Neural crest cell (in vitro differentiated cells): ENCODE measurements at regions not wholly inside any gene's neighbourhood (a gene's known extent, or its start where the extent isn't known, plus 50 kb on each side); places are given as distances from the start of the nearest gene placed in this dataset.
A peak's percentile ranks its signal among the peaks of the same experiment; 100 is the strongest.

Source experiments
- DNase-seq: peaks from one replicate; pipeline ENCODE4 v3.0.0; 2021; ENCODE audit warnings: low read depth, mixed read lengths, low spot score
- H3K27ac Mint-ChIP-seq: one replicate; pipeline ENCODE4 v1.8.0; 2021; ENCODE audit warnings: mild to moderate bottlenecking, mixed read lengths; ENCODE audit not compliant: unreplicated experiment
- H3K27me3 Mint-ChIP-seq: 2 replicates; pipeline ENCODE4 v1.8.0; 2021; ENCODE audit warnings: low read depth, mild to moderate bottlenecking, mixed read lengths
- H3K36me3 Mint-ChIP-seq: 2 replicates; pipeline ENCODE4 v1.8.0; 2021; ENCODE audit warnings: low read depth, mild to moderate bottlenecking, mixed read lengths
- H3K4me1 Mint-ChIP-seq: 2 replicates; pipeline ENCODE4 v1.8.0; 2021; ENCODE audit warnings: mixed read lengths
- H3K4me3 Mint-ChIP-seq: one replicate; pipeline ENCODE4 v1.8.0; 2021; ENCODE audit warnings: mild to moderate bottlenecking, mixed read lengths
- H3K9me3 Mint-ChIP-seq: 2 replicates; pipeline ENCODE4 v1.8.0; 2021; ENCODE audit warnings: mixed read lengths
- CTCF ChIP-seq: fragments of 200-600 bp; sonication (generic); conservative IDR thresholded peaks from 2 replicates; pipeline ENCODE4 v1.5.0; 2021; ENCODE audit warnings: antibody characterized with exemption, mild to moderate bottlenecking

GRCh38 chr5:135657536-135658305 lies 78.9 kb upstream of the CXCL14 start:
- Mint-ChIP-seq H3K9me3 (peaks cover 9% of the 10 kb centered on the region), H3K36me3 (no peaks in the 10 kb centered on the region), H3K4me1 (no peaks in the 10 kb centered on the region), H3K27ac (peak overlapping the region; percentile 84), H3K27me3 (peaks cover 26% of the 10 kb centered on the region), H3K4me3 (no peak overlapping the region)
- no peak for TF ChIP-seq CTCF
- no peak for DNase-seq

GRCh38 chr5:135655468-135655815 lies 76.7 kb upstream of the CXCL14 start:
- peaks cover 17% of the 10 kb centered on the region for H3K27me3 Mint-ChIP-seq
- no peak for DNase-seq
- no peak overlapping the region for H3K4me3 Mint-ChIP-seq
- H3K4me1 Mint-ChIP-seq = no peaks in the 10 kb centered on the region
- TF ChIP-seq CTCF = no peak
- peaks cover 10% of the 10 kb centered on the region for H3K9me3 Mint-ChIP-seq
- H3K27ac Mint-ChIP-seq = no peak overlapping the region
- H3K36me3 Mint-ChIP-seq = no peaks in the 10 kb centered on the region

- no peaks in the 10 kb centered on the region for H3K36me3 Mint-ChIP-seq
- TF ChIP-seq CTCF = no peak
- H3K4me1 Mint-ChIP-seq = no peaks in the 10 kb centered on the region
- H3K4me3 Mint-ChIP-seq = no peak overlapping the region
- H3K27me3 Mint-ChIP-seq = peaks cover 13% of the 10 kb centered on the region
- no peak for DNase-seq
- no peak overlapping the region for H3K27ac Mint-ChIP-seq
- H3K9me3 Mint-ChIP-seq = peaks cover 7% of the 10 kb centered on the region
Measured at GRCh38 chr5:135654761-135655467, 76.1 kb upstream of the CXCL14 start.

- Mint-ChIP-seq H3K4me3 (no peak overlapping the region), H3K36me3 (no peaks in the 10 kb centered on the region), H3K9me3 (peaks cover 7% of the 10 kb centered on the region), H3K27ac (no peak overlapping the region), H3K27me3 (no peaks in the 10 kb centered on the region), H3K4me1 (no peaks in the 10 kb centered on the region)
- DNase-seq = no peak
- no peak for TF ChIP-seq CTCF
Measured at GRCh38 chr5:135651156-135651555, 72.4 kb upstream of the CXCL14 start.

GRCh38 chr5:135650081-135650480 lies 71.3 kb upstream of the CXCL14 start:
- Mint-ChIP-seq H3K9me3 (peaks cover 7% of the 10 kb centered on the region), H3K4me1 (no peaks in the 10 kb centered on the region), H3K27ac (no peak overlapping the region), H3K36me3 (no peaks in the 10 kb centered on the region), H3K27me3 (no peaks in the 10 kb centered on the region), H3K4me3 (no peak overlapping the region)
- no peak for DNase-seq
- no peak for TF ChIP-seq CTCF
